Fibroblast of lung (primary cell): ENCODE measurements at regions not wholly inside any gene's neighbourhood (a gene's known extent, or its start where the extent isn't known, plus 50 kb on each side); places are given as distances from the start of the nearest gene placed in this dataset.

Experiments used
- EZH2 ChIP-seq: IDR thresholded peaks from 2 replicates; pipeline ENCODE4 v1.5.1; 2012; ENCODE audit warnings: low read length, control low read depth, mild to moderate bottlenecking; ENCODE audit errors: missing control alignments
- TF ChIP-seq, protein P1 (sequence below), 2 donors: IDR thresholded peaks in 1 of 2; conservative IDR thresholded peaks in 1 of 2; 1 replicate in 1 of 2; 2 replicates in 1 of 2; pipeline ENCODE4 v1.5.1; 2011 to 2012; ENCODE audit warnings: low read length in 2 of 2, control low read depth in 1 of 2, inconsistent platforms in 1 of 2, low read depth in 1 of 2, mild to moderate bottlenecking in 1 of 2

DNA sequence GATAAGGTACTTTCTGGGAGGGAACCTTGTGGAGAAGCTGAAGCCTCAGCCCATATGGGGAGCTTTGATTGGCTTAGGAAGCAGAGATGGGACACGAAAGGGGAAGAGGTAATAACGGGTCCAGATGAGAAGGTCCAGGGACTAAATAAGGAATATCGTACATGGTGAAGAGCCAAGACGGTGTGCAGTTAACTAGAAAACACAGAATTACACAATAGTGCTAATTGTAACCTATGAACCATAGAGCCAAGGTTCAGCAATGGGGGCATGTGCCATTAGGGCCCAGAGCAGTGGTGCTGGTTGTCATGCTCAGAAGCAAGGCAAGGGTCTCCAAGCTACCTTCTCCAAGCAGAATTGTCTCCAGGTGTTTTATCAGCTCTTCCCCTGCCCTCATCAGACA is 106.1 kb downstream of the IRS2 start:
- no peak for TF ChIP-seq EZH2
- TF ChIP-seq, protein P1, sequence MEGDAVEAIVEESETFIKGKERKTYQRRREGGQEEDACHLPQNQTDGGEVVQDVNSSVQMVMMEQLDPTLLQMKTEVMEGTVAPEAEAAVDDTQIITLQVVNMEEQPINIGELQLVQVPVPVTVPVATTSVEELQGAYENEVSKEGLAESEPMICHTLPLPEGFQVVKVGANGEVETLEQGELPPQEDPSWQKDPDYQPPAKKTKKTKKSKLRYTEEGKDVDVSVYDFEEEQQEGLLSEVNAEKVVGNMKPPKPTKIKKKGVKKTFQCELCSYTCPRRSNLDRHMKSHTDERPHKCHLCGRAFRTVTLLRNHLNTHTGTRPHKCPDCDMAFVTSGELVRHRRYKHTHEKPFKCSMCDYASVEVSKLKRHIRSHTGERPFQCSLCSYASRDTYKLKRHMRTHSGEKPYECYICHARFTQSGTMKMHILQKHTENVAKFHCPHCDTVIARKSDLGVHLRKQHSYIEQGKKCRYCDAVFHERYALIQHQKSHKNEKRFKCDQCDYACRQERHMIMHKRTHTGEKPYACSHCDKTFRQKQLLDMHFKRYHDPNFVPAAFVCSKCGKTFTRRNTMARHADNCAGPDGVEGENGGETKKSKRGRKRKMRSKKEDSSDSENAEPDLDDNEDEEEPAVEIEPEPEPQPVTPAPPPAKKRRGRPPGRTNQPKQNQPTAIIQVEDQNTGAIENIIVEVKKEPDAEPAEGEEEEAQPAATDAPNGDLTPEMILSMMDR (conservative IDR thresholded peaks at IDR 0.05 in 1 of 2, IDR thresholded peaks at IDR 0.05 in 1 of 2; ENCODE audit: low read depth in 1 of 2, low read length in 2 of 2) = no peak
